COLO668 (cell line): ENCODE measurements at regions not wholly inside any gene's neighbourhood (a gene's known extent, or its start where the extent isn't known, plus 50 kb on each side); places are given as distances from the start of the nearest gene placed in this dataset.

Experiments
- DNase-seq: peaks from one replicate; lab custom pipeline; 2025; ENCODE audit not compliant: unreplicated experiment; lab: John Stamatoyannopoulos, UW

DNA sequence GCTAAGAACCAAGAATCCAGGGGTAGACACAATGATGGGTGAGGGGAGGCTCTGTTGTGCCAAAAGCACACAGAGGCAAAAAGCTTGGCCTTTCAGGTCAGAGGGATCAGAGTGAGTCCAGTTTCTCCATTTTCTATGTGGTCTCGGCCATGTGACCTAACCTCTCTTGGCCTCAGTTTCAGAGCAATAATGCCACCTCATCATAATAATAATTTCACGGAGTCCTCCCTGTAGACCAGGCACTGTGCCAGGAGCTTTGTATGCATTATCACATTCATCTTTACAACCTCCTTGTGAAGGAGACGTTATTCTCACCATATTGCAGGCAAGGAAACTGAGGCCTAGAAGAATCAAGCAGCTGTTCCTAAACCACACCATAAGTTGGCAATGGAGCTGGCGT lies 120.2 kb downstream of the WT1 start:
- DNase-seq: no peak

DNA sequence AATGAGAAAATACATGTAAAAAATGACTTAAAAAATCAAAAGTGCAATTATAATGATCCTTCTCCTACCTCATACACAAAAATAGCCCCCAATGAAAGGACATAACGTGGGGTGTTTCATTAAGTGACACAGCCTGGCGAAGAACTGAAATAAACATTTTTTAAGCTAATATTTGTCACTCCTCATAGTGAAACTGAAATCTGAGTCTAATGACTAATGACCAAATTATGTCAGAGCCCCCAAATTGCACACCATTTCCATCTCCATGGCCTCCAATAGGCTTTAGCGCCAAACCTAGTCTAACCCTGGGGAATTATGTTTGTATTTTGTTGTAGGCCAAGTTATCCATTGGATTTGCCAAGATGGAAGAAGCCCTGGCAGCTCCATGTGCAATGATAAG lies 119.1 kb downstream of the WT1 start:
- no peak for DNase-seq

DNA sequence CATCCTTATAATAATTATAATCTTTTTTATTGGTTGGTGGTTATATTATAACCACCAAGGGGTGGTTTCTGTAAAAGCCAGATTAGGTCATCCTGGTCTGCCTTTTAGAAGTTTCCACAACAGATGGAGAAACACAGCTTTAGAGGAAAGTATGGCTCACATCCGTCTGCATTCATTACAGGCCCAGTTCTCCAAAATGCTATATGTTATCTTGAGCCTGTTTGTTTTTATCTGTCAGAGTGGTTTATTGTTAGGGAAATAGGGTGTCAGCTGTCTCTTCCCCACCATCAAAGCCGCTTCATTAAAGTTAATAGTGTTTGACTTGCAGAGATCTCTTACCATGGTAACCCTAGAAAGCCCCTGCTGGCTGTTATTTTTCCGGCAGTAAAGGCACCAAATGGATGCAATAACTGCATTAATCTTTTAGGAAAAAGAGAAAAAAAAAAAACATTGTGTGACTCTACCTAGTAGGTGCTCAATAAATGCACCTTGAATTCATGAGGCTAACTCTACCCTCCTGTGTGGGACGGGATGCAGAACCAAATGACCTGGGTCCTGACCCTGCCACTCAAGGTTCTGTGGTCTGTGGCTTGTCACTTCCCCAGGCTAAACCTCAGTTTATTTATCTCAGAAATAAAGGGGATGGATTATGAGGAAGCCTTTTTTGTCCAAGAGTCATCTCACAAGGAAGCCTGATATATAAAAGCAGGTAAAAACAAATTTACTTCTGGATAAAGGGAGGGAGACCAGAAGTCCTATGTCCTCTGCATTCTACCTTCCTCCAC lies 118.3 kb downstream of the WT1 start:
- DNase-seq: no peak

DNA sequence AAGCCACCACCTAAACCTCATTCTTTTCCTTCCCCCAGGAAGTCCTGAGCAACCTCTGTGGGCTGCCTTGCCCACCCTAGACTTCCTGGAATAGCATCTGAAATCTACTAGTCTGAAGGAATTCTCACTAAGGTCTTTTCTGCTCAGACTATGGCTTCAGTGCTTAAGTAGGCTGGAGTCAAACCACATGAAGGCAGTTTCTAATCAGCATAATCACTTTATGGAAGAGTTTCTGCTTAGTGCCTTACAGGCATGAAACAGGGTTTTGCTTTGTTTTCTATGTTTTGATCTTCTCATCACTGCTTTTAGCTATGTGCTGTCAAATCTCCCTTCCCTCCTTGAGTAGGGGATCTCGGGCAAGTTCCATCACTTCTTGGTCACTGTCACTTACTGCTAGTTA lies 117.7 kb downstream of the WT1 start:
- no peak for DNase-seq

DNA sequence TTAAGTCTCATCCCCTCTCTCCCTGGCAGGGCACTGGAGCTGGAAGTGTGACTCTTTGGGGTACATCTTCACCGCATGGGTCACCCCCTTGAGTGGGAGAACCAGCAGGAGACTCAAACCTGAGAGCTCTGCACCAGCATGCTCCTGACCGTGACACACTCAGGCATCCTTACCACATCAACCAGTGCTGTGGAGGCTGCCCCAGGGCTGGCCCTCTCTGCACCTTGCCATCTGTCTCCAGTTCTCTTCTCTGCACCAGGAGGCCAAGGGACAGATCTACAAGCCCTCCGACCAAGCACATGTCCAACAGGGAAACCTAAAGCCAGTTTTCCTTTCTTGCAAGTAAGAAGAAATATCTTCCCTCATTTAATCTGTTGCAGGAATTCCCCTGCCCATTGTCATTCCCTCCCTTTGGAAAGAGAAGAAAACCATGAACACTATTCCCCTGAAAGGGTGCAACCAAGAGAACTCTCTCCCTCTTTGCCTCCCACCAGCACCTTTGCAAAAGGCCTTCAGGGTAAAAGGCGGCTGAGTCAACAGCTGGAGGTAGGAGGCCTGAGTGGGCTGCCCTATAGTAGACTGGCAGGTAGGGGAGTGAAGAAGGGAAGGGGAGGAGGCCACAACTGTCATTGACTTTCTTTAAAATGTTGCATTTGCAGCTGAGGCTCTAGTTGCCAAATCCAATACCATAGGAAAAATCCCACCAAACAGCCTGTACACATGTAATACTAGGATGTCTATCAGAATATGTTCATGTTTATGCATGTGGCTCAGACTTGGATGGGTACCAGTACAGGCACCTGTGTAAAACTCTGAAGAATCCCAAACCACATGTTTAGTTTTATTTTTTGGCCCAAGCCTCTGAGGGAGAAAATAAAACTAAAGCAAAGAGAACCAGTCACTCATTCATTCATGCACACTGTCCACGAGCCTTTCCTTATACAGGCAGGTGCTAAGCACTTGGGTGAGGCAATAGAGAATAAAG lies 117.0 kb downstream of the WT1 start:
- DNase-seq: no peak

DNA sequence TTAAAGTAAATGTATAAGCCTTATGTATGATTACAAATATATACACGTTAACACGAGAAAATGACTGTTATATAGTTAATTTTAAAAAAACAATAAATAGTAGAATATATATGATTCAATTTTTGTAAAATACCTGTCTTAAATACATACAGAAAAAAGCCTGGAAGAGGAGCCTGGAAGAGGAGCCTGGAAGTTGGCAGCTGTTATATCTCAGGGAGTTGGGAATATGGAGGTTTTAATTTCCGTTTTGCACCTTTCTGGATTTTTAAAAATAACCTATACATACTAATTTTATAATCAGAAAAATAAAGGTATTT lies 111.6 kb downstream of the WT1 start:
- no peak for DNase-seq

DNA sequence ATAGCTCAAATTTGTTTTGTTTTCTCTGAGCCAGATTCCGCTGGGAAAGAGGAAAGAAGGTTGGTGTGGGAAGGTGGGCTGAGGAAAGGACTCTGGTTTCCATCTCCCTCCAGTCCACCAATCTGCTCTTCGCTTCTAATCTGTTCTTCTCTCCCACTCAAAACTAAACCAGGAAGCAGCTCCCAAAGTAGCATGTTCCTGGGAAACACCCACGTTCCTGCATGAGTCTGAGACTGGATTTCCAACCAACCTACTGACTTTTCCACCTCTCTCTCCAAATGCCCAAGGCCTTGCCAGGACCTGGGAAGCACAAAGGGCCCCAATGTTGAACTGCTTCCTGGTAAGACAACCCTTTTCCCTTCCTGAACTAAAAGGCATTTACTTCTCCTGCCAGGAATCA lies 110.2 kb downstream of the WT1 start:
- no peak for DNase-seq

DNA sequence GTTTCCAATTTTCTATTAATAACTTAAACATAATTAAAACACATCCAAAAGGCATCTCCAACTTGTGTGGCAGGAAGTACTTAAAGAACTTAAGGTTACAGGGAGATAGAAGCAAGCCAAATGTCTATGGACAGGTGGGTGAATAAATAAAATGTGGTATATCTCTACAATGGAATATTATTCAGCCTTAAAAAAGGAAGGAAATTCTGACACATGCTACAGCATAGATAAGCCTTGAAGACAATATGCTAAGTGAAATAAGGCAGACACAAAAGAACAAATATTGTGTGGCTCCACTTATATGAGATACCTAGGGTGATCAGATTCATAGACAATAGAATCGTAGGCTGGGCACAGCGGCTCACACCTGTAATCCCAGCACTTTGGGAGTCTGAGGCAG lies 109.6 kb downstream of the WT1 start:
- no peak for DNase-seq

DNA sequence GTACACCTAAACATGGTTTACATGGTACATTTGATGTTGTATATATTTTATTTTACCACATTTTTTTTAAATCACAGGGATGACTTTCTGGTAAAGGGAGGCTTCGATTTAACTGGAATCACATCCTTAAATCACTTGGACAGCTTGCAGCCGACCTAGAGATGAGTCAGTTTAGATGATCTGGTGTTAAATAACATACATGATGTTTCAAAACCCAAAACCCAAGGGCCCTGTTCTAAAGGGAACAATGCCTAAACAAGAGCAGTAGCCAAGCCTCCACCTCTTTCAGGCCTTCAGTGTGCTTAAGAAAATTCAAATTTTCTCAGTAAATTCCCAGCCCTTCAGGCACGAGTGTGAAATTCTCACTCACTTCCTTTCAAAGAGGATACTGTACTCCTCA lies 108.8 kb downstream of the WT1 start:
- DNase-seq: no peak

DNA sequence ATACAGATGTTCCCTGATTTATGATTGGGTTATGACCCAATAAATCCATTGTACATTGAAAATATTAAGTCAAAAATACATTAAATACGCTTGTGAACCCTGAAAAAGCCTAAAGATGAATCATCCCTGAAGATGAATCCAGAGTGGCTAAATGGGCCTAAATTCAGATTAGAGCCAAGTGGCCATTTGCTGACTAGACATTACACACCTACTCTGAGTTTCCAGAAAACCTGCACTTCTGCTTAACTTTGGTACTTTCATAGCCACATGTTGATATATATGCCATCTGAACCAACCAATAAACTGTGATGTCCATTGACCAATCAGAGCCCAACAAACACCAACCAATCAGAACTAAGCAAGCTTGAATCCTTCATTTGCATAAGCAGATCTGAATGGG lies 106.9 kb downstream of the WT1 start:
- no peak for DNase-seq

DNA sequence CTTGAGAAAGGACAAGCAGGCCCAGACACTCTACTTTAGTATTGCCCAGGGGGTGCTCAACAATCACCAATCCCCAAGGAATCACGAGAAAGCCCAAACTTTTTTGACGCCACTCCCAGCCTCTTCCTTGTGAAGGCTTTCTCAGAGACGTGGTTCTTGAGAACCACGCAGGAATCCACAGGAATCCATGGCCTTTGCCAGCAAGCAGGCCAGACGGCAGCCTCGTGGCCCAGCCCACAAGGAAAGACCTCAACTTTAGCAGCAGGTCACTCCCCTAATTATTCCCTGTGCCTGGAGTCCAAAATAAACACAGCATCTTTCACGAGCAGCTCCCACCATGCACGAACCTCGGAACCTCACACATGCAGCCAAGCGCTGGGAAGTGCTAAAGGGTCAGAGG lies 104.2 kb downstream of the WT1 start:
- DNase-seq: no peak

DNA sequence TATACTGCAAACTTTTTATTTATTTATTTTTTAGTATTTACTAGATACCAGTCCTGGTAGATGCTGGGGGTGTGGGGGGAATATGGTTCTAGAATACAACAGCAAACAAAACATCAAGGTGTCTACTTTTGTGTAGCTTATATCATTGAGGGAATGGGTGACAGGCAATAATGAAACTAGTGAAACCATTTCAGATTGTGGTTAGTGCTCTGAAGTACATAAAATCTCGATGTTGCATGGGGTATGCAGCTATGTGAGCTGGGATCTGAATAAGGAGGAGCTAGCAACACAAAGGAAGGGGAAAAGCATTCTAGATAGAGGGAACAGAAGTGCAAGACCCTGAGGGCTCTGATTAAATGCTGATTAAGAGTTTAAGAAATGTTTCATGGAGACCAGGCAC lies 103.5 kb downstream of the WT1 start:
- DNase-seq: no peak

DNA sequence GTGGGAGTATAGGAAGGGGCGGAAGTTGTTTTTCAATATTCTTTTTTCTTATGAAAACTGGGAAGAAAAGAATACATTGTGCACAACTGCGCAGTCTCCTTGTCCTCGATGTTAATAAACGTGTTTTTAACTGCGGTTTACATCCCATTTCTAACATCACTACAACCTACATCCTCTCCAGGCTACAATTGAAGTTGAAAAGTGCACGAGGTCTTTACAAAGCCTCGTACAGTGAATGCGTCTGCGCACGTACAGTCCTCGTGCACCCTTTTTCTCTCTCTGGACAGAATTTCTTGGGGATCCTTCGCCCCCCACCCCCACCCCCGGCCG lies 102.4 kb downstream of the WT1 start:
- no peak for DNase-seq

DNA sequence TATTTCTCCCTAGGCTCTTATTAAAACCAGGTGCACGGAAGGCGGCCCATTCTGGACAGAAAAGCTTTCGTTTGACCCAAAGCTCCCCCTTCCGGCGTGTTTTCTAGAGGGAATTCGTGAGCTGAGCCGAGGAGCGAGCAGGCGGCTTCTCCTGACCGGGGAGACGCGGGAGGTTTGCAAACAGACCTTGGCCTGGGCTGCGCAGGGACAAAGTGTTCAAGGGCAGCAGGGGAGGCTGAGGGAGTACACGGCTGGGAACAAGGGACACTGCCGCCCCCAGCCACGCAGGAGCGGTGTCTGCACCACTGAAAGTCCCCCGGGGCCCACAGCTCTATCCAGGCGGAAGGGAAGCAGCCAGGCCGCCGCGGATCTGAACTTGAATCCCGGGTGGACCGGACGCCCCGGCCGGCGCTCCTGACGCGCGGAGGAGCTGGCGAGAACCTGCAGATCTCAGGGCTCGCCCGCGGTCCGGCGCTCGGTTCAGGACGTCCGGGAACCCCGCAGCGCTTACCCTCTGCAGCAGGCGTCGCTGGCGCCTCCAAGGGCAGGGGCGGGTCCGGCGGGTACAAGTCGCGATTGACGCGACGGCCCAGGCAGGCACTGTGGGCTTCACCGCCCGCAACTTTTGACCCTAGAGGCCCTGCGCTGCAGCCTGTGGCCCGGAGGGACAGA lies 101.9 kb downstream of the WT1 start:
- peak; percentile 12 for DNase-seq

DNA sequence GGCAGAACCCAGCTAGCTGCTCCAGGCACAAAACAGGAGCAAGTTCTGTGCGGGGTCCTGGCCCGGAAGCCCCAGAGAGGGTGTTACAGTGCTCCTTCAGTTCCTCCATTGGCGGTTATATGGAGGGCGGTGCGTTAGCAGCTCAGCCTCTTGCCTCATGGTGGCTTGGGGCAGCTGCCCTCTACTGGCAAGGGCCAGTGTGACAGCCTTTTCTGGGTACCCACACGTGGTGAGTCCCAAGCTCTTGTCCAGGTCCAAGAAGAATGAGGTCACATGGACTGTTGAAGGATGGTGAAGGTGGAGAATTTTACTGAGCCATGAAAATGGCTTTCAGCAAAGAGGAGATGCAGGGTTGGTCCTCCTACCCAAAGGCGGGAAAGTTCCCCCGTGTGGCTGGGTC lies 100.5 kb downstream of the WT1 start:
- DNase-seq: peak; percentile 7
